ENCODE measurements at regions not wholly inside any gene's neighbourhood (a gene's known extent, or its start where the extent isn't known, plus 50 kb on each side); places are given as distances from the start of the nearest gene placed in this dataset.
"Not testable (repeated sequence)": the region's sequence is repeated elsewhere in the genome, so short reads cannot be mapped to it uniquely, and the experiment has no call there.

GRCh38 chr1:149700677-149701567, 81.6 kb upstream of the FCGR1A start:
- TF ChIP-seq ESRRA (IDR thresholded peaks at IDR 0.05; ENCODE audit: borderline replicate concordance, low read depth); ZBTB34 (CRISPR knock-in tag; IDR thresholded peaks at IDR 0.05); POLR2A (conservative IDR thresholded peaks at IDR 0.05); NR4A1 (CRISPR knock-in tag; IDR thresholded peaks at IDR 0.05); NR4A1 (tag; IDR thresholded peaks at IDR 0.05); ZNF224 (CRISPR knock-in tag; IDR thresholded peaks at IDR 0.05); NONO (IDR thresholded peaks at IDR 0.05; ENCODE audit: low read depth in 2 of 2, low read length in 1 of 2); JUND (IDR thresholded peaks at IDR 0.05; ENCODE audit: borderline replicate concordance, low read depth, low read length); JUND (tag; IDR thresholded peaks at IDR 0.05; ENCODE audit: borderline replicate concordance, low read depth, low read length); NFIC (IDR thresholded peaks at IDR 0.05); BRF2 (IDR thresholded peaks at IDR 0.05; ENCODE audit: borderline replicate concordance, insufficient read depth, insufficient read length); HNRNPL (IDR thresholded peaks at IDR 0.05; ENCODE audit: low read depth, low read length); YY1 (IDR thresholded peaks at IDR 0.05; ENCODE audit: borderline replicate concordance in 1 of 3, control insufficient read depth in 1 of 3, extremely low read depth in 1 of 3, insufficient read depth in 3 of 3, insufficient read length in 1 of 3, insufficient replicate concordance in 2 of 3, low read depth in 1 of 3, low read length in 2 of 3); POLR2AphosphoS5 (IDR thresholded peaks at IDR 0.05; ENCODE audit: control insufficient read depth, insufficient read depth, low read depth, low read length); RCOR1 (IDR thresholded peaks at IDR 0.05; ENCODE audit: borderline replicate concordance in 1 of 2, low read depth in 2 of 2, low read length in 2 of 2): not testable (repeated sequence)

Data from K562 (cell line).